ENCODE measurements at regions not wholly inside any gene's neighbourhood (a gene's known extent, or its start where the extent isn't known, plus 50 kb on each side); places are given as distances from the start of the nearest gene placed in this dataset.
"Not testable (repeated sequence)": the region's sequence is repeated elsewhere in the genome, so short reads cannot be mapped to it uniquely, and the experiment has no call there.

- not testable (repeated sequence) for TF ChIP-seq CTCF (IDR thresholded peaks at IDR 0.05; ENCODE audit: insufficient read depth, low read depth, low read length); EZH2 (IDR thresholded peaks at IDR 0.05; ENCODE audit: insufficient read depth, low read length)
These were observed 63.1 kb downstream of the SOWAHC start for GRCh38 chr2:109677121-109677731.

Measured in astrocyte (in vitro differentiated cells and primary cell).